Stomach (tissue), 4 donors: ENCODE measurements at regions not wholly inside any gene's neighbourhood (a gene's known extent, or its start where the extent isn't known, plus 50 kb on each side); places are given as distances from the start of the nearest gene placed in this dataset.

Experiments
- EP300 ChIP-seq: sonication (generic); formaldehyde crosslinking; IDR thresholded peaks from one replicate; pipeline ENCODE4 v1.6.1; 2017; ENCODE audit warnings: antibody characterized with exemption
- POLR2A ChIP-seq, 4 donors: fragments of 450-650 bp; IDR thresholded peaks; one replicate each; pipeline ENCODE4 v1.6.1; 2016; ENCODE audit warnings: antibody characterized with exemption in 4 of 4, control low read depth in 2 of 4, mild to moderate bottlenecking in 1 of 4, moderate library complexity in 1 of 4
- POLR2AphosphoS5 ChIP-seq, 3 donors: sonication (generic); formaldehyde crosslinking; IDR thresholded peaks; one replicate each; pipeline ENCODE4 v1.6.1; 2016; ENCODE audit warnings: antibody characterized with exemption in 3 of 3
- TF ChIP-seq, protein P1 (sequence below), 7 experiments: fragments of 450-650 bp in 4 of 7; fragments of 200-600 bp in 3 of 7; sonication (generic) in 3 of 7; IDR thresholded peaks; one replicate each; pipeline ENCODE4 v1.5.1; 2016 to 2019; ENCODE audit warnings: antibody characterized with exemption in 7 of 7, control low read depth in 2 of 7, mild to moderate bottlenecking in 1 of 7

DNA sequence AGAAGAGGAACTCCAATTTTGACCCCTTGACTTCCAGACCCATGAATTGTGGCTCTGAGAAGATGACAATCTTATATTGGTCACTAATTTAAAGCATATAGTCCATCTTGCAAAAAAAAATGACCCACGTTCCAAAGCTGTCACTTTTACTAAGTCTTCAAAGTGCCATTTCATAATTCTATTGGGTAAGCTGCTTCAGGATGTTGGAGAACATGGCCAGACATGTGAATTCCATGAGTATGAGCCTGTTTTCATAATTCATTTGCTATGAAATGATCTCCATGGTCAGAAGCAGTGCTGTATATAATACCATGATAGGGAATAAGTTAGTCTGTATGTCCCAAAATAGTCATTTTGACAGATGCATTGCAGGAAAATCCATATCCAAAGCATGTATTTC, 1787.3 kb downstream of the SLITRK5 start:
- TF ChIP-seq, protein P1, sequence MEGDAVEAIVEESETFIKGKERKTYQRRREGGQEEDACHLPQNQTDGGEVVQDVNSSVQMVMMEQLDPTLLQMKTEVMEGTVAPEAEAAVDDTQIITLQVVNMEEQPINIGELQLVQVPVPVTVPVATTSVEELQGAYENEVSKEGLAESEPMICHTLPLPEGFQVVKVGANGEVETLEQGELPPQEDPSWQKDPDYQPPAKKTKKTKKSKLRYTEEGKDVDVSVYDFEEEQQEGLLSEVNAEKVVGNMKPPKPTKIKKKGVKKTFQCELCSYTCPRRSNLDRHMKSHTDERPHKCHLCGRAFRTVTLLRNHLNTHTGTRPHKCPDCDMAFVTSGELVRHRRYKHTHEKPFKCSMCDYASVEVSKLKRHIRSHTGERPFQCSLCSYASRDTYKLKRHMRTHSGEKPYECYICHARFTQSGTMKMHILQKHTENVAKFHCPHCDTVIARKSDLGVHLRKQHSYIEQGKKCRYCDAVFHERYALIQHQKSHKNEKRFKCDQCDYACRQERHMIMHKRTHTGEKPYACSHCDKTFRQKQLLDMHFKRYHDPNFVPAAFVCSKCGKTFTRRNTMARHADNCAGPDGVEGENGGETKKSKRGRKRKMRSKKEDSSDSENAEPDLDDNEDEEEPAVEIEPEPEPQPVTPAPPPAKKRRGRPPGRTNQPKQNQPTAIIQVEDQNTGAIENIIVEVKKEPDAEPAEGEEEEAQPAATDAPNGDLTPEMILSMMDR (IDR thresholded peaks at IDR 0.05): no peak
- TF ChIP-seq POLR2A (IDR thresholded peaks at IDR 0.05): no peak
- no peak for TF ChIP-seq EP300
- no peak for TF ChIP-seq POLR2AphosphoS5 (IDR thresholded peaks at IDR 0.05)
